Psoas muscle (tissue), 7 donors: ENCODE measurements at regions not wholly inside any gene's neighbourhood (a gene's known extent, or its start where the extent isn't known, plus 50 kb on each side); places are given as distances from the start of the nearest gene placed in this dataset.
A peak's percentile ranks its signal among the peaks of the same experiment; 100 is the strongest.

Source experiments
- ATAC-seq, 4 donors: fragments of 200-7000 bp; cut with Tn5 transposase; one replicate each; pipeline ENCODE4 v1.9.1; 2020; ENCODE audit warnings: moderate library complexity in 3 of 4, mild to moderate bottlenecking in 2 of 4
- DNase-seq, 2 donors: peaks; one replicate each; pipeline ENCODE4 v3.0.0-alpha.2; 2020
- H3K27ac ChIP-seq: fragments of 200-600 bp; one replicate; pipeline ENCODE4 v1.8.0; 2022
- H3K27me3 ChIP-seq, 3 donors: fragments of 200-600 bp in 1 of 3; one replicate each; pipeline versions ENCODE4 v1.6.1 to v1.8.0; 2013 to 2022; ENCODE audit warnings: low read length in 2 of 3, mild to moderate bottlenecking in 2 of 3, moderate library complexity in 1 of 3; ENCODE audit not compliant: insufficient read depth in 3 of 3
- H3K36me3 ChIP-seq, 2 donors: fragments of 200-600 bp in 1 of 2; one replicate each; pipeline versions ENCODE4 v1.6.1 to v1.8.0; 2013 to 2022; ENCODE audit warnings: low read depth in 1 of 2, mild to moderate bottlenecking in 1 of 2, moderate library complexity in 1 of 2; ENCODE audit not compliant: insufficient read depth in 1 of 2
- H3K4me1 ChIP-seq: fragments of 200-600 bp; one replicate; pipeline ENCODE4 v1.8.0; 2022
- H3K4me3 ChIP-seq: fragments of 200-600 bp; one replicate; pipeline ENCODE4 v1.8.0; 2022; ENCODE audit warnings: mild to moderate bottlenecking
- H3K9me3 ChIP-seq: fragments of 200-600 bp; one replicate; pipeline ENCODE4 v1.8.0; 2022
- CTCF ChIP-seq: fragments of 200-600 bp; IDR thresholded peaks from one replicate; pipeline ENCODE4 v1.8.0; 2022; ENCODE audit warnings: antibody characterized with exemption
- WGBS, 3 donors: extraction: QIAGEN DNeasy Blood & Tissue Kit; methylation state at CpG; one replicate each; pipeline versions ENCODE4 v1.1.6 to v1.1.7; 2013; 5-methylcytosine and 5-hydroxymethylcytosine counted together
- intact Hi-C, 2 donors: fragments of 100-400 bp; cut with DNase I; formaldehyde crosslinking; loops; one replicate each; pipeline versions ENCODE4 v1.11.0 to v1.14.2; 2022
- donor health status: healthy with polysubstance abuse.
- donor health status: DM: no; HTN: no; CAD: no; lungs with moderate emphysema.
- donor health status: Bipolar disorder and iron deficiency.
- donor health status: healthy.
- donor health status: DM: yes; HTN: yes; CAD: no.
- donor health status: DM: no; HTN: no; CAD: no.
- donor health status: DM: yes; HTN: yes; CAD: no.

GRCh38 chr7:148492157-148492860, 98.3 kb upstream of the C7orf33 start:
- Histone ChIP-seq H3K9me3 (no peaks in the 10 kb centered on the region), H3K27ac (no peak overlapping the region), H3K27me3 (peaks cover 0 to 3% (median 0%) of the 10 kb centered on the region in 3 donors), H3K4me3 (no peak overlapping the region), H3K4me1 (no peaks in the 10 kb centered on the region), H3K36me3 (no peaks in the 10 kb centered on the region)
- DNase-seq (no peak), ATAC-seq (no peak)
- 91 to 93% (median 91%) methylated on average over 3 of the region's 3 CpGs for WGBS, 3 donors
- intact Hi-C loops, result no loop called here
- no peak for TF ChIP-seq CTCF

GRCh38 chr7:148495605-148496004, 95.0 kb upstream of the C7orf33 start:
- intact Hi-C loops, result no loop called here
- peaks cover 2 to 4% (median 2%) of the 10 kb centered on the region in 3 donors for H3K27me3 ChIP-seq
- TF ChIP-seq CTCF, result no peak

GRCh38 chr7:148500978-148501377, 89.6 kb upstream of the C7orf33 start:
- no peaks in the 10 kb centered on the region for H3K9me3 ChIP-seq
- H3K27ac ChIP-seq, result no peak overlapping the region
- ATAC-seq (no peak), DNase-seq (no peak)
- H3K4me3 ChIP-seq, result no peak overlapping the region
- H3K27me3 ChIP-seq, result peaks cover 0 to 18% (median 3%) of the 10 kb centered on the region in 3 donors
- no peaks in the 10 kb centered on the region for H3K4me1 ChIP-seq
- 64 to 68% (median 67%) methylated on average over 9 of the region's 9 CpGs for WGBS, 3 donors
- H3K36me3 ChIP-seq, result no peaks in the 10 kb centered on the region
- TF ChIP-seq CTCF, result no peak
- intact Hi-C loops, result loop anchor here in 1 of 2 donors (5.0 kb wide), 1 partner anchor 461 kb away; no protein-coding TSS in a partner anchor

More at GRCh38 chr7:148495605-148496004, 95.0 kb upstream of the C7orf33 start:
- 85 to 90% (median 89%) methylated on average over 4 of the region's 4 CpGs for WGBS, 3 donors
- H3K36me3 ChIP-seq, result no peaks in the 10 kb centered on the region
- no peaks in the 10 kb centered on the region for H3K9me3 ChIP-seq
- DNase-seq, result no peak
- H3K4me3 ChIP-seq, result no peak overlapping the region
- H3K4me1 ChIP-seq, result no peaks in the 10 kb centered on the region
- ATAC-seq, result no peak
- no peak overlapping the region for H3K27ac ChIP-seq

GRCh38 chr7:148503900-148504487, 86.6 kb upstream of the C7orf33 start:
- no peaks in the 10 kb centered on the region for H3K9me3 ChIP-seq
- H3K36me3 ChIP-seq, result no peaks in the 10 kb centered on the region
- peaks cover 0 to 18% (median 3%) of the 10 kb centered on the region in 3 donors for H3K27me3 ChIP-seq
- DNase-seq, result no peak
- no peak overlapping the region for H3K27ac ChIP-seq
- TF ChIP-seq CTCF, result peak; percentile 79
- H3K4me1 ChIP-seq, result no peaks in the 10 kb centered on the region
- WGBS, 3 donors, result 29 to 35% (median 30%) methylated on average over 3 of the region's 3 CpGs
- H3K4me3 ChIP-seq, result no peak overlapping the region
- intact Hi-C loops, result loop anchor here (2.0 to 5.0 kb wide), 2 partner anchors 458 to 463 kb away; no protein-coding TSS in a partner anchor
- ATAC-seq, result no peak
